CD4-positive, alpha-beta T cell treated with Interferon alpha-2 for 1 hour (primary cell): ENCODE measurements at regions not wholly inside any gene's neighbourhood (a gene's known extent, or its start where the extent isn't known, plus 50 kb on each side); places are given as distances from the start of the nearest gene placed in this dataset.
"Not testable (repeated sequence)": the region's sequence is repeated elsewhere in the genome, so short reads cannot be mapped to it uniquely, and the experiment has no call there.

Experiments used
- DNase-seq, 2 donors: peaks; one replicate each; pipeline ENCODE4 v3.0.0-alpha.2; 2020 to 2022

DNA sequence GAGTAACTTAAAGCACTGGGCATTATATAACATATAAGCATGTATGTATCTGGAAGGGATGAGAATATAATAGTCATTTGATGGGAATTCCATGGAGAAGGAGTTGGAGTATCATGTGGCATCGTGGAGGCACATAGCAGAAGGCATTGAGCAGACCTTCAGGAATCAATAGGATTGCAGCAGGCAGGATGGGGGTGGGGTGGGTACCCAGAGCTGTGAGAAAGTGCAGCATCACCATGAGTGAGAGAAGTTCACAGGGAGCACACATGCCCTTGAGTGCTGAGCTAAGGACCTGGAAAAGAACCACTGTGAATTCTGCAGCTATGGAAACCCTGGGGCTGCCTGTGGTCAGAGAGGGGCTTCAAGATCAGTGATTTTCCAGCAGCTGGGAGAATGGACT lies 57.3 kb downstream of the MED10 start:
- DNase-seq = no peak

DNA sequence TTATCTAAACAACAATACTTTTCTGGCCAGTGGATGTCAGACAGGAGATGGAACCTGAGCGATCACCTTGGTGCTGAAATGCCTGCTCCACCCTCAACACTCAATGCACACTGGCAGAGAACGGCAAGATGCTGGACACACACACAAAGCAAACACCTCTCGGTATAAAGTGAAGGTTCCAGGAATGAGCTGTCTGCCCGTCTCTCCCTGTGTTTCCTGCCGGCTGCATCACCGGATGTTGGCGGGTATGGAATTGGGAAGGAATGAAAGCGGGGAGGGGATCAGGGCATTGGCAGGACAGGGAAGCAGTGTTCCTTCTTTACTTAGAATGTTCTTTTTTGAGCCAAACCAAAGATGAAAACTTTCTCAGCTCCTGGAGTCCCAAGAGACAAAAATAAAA lies 59.2 kb downstream of the MED10 start:
- no peak for DNase-seq

GRCh38 chr5:6317116-6317798 lies 61.1 kb downstream of the MED10 start:
- DNase-seq = no peak

DNA sequence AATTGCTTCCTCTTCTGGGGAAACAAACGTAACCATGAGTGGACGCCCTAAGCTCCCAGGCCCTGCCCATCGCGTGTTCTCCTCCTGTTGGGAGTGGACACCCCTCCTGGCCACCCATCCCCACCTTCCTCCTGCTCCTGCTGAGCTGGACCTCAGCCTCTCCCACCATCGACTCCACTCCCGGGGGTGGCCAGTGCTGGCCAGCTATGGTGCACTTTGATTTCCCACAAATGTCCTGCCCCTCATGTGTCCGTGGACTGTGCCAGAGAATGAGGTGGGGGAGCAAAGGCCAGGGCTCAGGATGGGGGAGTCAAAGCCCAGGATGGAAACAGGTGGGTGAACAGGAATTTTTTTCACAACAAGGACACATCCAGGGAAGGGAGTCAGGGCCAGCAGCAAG lies 62.8 kb downstream of the MED10 start:
- no peak for DNase-seq

DNA sequence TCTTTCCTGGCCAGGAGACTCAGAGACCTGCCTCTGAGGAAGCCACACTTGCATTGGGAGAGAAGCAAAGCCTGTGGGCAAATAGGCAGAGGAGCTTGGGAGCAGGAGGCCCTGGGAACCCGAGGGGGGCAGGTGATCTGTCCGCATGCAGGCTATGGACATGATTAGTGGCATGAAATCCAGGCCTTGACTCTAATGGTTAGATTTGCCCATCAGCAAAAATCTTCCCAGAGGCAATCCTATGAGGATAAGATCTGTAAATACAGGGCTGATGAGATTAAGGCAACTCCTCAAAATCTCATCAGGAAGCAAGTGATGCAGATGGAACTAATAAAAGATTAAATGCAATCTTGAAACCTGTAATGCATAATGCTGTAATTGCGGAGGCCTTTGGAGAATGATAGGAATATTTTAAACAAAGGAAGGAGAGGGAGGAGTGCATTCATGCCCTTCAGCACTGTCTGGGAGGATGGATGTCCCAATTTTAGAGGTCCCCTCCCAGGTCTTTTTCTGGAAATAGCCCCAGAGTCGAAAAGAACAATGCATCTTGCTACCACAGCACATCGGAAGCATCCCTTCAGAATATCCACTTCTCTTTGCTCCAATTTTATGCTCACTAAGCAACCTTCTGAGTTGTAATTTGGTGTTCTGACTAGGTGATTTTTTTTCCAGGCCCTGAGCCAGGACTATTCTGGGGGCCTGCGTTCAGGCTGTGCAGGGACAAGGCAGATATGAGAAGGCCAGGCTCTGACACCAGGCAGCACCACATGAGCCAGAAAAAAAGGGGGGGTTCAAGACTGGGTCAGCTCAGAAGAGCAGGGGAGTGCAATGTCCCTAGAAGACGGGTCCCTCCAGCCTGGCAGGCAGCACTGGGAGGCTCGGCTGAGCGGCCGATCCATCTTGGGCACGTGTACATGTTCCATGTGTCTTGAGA lies 66.5 kb downstream of the MED10 start:
- no peak for DNase-seq

DNA sequence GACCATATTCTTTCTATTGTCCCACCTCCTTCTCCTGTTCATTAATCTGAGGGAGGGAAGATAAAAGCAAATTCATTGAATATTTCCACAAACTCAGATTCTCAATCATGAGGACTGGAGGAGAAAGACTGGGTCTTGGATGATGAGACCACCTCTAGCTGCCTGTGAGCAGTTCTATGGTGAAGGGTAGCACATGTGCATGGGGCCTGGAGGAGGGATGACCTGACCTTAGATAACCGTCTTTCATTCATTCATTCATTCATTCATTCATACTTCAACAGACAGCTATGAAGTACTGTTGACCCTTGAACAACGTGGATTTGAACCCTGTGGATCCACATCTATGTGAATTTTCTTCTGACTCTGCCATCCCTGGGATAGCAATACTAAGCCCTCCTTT lies 68.4 kb downstream of the MED10 start:
- DNase-seq = no peak

DNA sequence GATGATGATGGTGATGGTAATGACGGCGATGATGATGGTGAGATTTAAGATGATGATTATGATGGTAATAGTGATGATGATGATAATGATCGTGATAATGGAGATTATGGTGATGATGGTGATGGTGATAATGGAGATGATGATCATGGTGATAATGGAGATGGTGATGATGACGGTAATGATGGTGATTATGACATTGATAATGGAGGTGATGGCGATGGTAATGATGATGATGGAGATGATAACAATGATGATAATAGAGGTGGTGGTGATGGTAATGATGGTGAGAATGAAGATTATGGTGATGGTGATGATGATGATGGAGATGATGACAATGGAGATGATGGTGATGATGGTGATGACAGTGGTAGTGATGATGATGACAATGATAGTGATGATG lies 69.7 kb downstream of the MED10 start:
- DNase-seq = no peak

- no peak for DNase-seq
These were observed 71.0 kb downstream of the MED10 start for GRCh38 chr5:6307304-6307703.

DNA sequence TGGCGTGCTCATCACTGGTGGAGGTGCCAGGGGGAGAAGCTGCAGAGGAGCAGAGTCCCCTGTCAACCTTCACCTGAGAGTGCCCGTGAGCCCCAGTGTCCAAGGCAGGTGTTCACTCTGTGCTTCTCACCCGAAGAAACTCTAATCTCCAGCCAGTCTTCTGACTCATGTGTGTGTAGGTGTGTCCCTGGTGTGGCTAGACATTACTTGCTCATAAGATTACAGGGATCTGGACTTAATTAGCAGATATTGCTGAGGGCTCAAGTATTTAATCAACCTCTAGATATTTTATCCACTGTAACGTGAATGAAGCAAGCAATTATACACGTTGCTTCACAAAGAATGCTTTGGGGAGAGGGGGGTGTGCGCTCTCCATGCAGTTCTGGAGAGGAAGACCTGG lies 72.5 kb downstream of the MED10 start:
- DNase-seq = no peak

DNA sequence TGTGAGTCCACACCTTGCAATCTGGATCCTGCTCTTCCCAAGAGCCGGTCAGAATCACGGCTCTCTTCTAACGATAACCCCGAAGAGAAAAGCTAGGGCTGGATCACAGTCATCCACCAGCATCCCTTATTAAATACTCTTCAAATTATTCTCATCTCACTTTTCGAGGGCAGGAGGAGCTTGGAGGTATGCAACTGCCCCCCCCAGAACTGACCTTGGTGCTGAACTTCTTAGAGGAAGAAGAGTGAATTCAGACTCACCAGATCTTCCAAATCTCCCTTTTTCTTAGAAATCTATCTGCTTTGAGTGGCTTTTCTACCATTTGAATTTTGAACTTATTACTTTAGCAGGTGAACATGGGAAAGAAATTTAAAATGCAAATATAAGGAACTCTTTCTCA lies 75.7 kb downstream of the MED10 start:
- no peak for DNase-seq

DNA sequence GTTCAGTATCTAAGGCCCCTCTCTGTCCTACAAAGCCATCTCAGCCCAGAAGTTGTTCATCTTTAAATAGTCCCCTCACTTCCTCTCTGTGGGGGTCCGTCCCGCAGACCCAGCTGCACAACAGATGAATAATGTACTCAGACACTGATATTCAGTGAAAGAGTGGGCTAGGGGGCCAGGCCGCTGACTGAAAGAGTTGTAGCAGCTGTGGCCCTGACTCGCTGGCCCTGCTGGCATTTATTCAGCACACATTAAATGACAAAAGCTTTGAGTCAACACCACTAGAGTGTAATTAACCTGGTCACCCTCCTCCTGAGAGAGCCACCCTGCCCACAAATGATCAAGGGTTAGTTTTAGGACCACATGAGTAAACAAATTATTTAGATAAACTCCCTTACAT lies 76.3 kb downstream of the MED10 start:
- DNase-seq = no peak

DNA sequence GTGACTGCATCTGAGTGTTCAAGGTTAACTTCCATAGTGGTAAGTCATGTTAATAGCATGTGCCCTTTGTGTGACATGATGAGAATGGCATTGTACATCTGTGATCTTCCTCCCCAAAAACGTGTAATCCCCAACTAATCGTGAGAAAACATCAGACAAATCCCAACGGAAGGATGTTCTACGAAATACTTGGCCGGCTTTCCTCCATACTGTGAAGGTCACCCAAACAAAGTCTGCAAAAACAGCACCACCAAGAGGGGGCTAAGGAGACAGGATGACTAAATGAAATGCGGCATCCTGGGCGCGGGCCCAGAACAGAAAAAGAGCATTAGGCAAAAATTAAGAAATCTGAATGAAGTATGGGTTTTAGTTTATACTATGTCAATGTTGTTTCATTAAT lies 81.8 kb downstream of the MED10 start:
- DNase-seq = no peak

DNA sequence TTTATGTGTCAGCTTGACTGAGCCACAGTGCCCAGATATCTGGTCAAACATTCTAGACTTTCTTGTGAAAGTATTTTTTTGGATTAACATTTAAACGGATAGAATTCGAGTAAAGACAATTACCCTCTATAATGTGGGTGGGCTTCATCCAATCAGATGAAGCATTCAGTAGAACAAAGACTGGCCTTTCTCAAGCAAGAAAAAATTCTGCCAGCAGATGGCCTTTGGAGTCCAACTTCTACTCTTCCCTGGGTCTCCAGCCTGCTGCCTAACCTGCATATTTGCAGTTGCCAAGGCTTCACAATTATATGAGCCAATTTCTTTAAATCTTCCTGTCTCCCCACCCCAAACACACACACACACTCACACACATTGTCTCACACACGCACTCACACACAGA lies 86.4 kb downstream of the MED10 start:
- peak in 1 of 2 donors; percentile 27 for DNase-seq

- no peak for DNase-seq
These were observed 89.1 kb downstream of the MED10 start for GRCh38 chr5:6289239-6289638.

- DNase-seq = no peak
These were observed 91.2 kb downstream of the MED10 start for GRCh38 chr5:6287176-6287575.

DNA sequence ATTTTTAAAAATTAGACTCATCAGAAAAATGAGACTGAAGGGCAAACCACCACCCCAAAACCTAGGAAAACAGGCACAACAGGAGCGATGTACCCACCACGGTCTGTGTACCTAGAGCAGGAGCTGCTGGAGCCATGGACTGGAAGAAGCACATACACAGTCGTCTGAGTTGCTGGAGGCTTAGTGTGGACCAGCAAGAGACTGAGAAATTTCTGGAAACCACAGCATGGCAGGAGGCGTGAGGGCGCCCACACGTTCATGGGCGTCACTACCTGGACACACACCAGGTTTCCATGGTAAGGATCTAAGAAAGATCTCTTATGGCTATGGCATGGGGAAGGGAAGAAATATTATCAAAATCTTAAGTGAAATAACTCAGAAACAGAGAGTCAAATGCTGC lies 91.9 kb downstream of the MED10 start:
- DNase-seq = no peak

GRCh38 chr5:6284491-6284890 lies 93.9 kb downstream of the MED10 start:
- DNase-seq = not testable (repeated sequence)

GRCh38 chr5:6282352-6282751 lies 96.0 kb downstream of the MED10 start:
- DNase-seq = no peak

DNA sequence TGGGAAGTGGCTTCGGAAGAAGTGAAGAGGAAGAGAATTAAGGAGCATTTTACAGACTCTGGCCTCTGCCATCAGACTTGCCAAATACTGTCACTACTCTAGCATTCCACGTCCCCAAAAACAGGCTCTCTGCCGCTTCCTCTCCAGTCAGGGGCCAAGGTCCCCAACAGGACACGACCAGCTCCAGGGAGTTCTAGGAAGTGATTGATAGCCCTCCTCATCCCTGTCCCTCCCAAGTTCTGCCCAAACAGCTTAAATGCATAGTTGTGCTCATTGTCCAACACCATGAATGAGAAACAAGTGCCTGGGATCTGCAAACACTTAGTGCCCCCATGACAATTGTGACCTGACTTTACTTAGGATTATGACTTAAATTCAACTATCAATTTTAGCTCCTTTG lies 96.5 kb downstream of the MED10 start:
- no peak for DNase-seq

DNA sequence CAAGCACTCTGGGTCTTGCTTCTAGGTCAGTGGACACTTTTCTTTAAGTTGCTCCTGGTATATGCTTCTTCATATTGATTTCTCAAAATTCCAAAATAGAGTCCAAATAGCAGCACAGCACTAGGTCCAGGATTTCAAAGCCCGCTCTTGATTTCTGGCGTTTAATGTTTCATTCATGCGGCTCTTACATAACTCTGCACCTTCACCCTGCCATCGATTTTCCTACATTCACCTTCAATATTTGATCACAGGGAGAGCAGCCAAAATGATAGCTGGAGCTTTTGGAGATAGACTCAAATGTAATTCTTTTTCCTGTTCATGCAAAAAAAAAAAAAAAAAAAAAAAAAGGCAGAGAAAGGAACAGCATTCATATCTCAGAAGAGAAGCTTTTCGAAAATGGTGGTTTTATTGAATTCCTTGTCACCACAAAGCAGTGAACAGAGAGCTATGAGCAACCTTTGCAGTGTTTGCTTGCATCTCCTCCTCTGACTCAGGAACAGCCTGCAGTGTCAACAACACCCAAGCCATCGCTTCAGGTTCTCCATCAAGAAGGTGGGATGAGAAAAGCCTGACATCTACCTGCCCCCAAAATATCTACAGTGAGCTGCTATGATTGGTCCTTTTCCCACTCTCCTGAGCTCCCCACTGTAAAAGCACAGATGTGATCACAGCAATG lies 97.8 kb downstream of the MED10 start:
- no peak for DNase-seq

DNA sequence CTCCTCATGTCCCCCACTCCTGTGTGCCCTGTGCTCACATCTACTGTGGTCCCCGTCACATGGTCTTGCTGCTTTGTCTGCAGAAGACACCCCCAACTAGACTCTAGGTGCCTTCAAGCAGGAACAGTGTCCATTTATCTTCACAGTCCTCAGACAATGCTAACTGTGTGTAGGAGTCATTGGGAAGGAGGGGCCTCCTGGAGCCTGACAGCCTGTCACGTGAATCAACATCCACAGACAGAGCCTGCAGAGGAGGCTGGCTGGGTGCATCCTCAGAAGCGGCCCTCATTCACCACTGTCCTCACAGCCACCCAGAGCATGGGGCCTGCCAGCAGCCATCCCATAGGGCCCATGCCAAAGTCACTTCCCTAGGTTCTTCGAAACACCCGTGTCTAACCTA lies 98.7 kb downstream of the MED10 start:
- DNase-seq = no peak

- no peak for DNase-seq
These were observed 103.4 kb downstream of the MED10 start for GRCh38 chr5:6274846-6275543.

DNA sequence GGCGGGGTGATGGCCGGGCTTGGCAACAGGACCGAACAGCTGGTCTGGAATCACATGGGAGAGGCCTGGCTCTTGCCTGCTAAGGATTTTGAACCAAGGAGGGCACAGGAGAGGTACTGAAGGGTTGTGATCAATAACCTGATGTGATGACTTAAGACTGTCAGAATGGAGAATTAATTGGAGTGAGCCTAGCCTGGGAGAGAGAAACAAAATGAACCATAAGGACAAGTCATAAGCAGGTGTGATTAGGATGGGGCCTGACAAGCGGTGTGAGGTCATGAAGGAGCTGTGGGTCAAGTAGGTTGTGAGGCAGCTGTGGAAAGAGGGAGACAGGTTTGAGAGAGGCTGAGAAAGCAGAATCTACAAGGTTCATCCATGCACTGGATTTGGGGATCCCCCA lies 104.6 kb downstream of the MED10 start:
- no peak for DNase-seq
